GM19239 (cell line): ENCODE measurements at regions not wholly inside any gene's neighbourhood (a gene's known extent, or its start where the extent isn't known, plus 50 kb on each side); places are given as distances from the start of the nearest gene placed in this dataset.
"Not testable (repeated sequence)": the region's sequence is repeated elsewhere in the genome, so short reads cannot be mapped to it uniquely, and the experiment has no call there.

ENCODE experiments used
- DNase-seq: peaks from one replicate; pipeline ENCODE4 v3.0.0; 2011; ENCODE audit warnings: low spot score; ENCODE audit not compliant: insufficient read length
- FAIRE-seq: peaks from 2 replicates; lab custom pipeline; 2011; peaks lifted over from hg19 to GRCh38; lab: Jason Lieb, UNC

- no peak for FAIRE-seq
- no peak for DNase-seq
These were observed 103.6 kb upstream of the RNU6-1 start for GRCh38 chr15:67943475-67943874.

- FAIRE-seq (no peak), DNase-seq (no peak)
These were observed 104.3 kb upstream of the RNU6-1 start for GRCh38 chr15:67944010-67944641.

DNA sequence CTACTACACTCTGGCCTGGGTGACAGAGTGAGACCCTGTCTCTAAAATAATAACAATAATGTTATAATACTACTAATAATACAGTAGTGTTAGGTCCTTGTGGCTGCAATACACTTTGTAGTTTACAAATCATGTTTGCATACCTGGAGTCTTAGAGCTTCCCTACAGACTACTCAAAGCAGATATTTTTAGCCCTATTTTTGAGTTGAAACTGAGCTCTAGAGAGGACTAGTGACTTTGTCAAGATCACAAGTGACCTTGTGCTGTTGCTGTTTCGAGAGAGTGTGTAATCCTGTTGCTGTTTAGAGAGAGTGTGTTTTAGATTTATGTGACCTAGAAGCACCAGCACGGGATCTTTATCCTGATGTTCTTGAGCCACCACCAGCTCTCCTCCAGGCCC lies 105.3 kb upstream of the RNU6-1 start:
- FAIRE-seq (no peak), DNase-seq (no peak)

GRCh38 chr15:67945951-67946700 lies 106.3 kb upstream of the RNU6-1 start:
- DNase-seq (no peak), FAIRE-seq (no peak)

DNA sequence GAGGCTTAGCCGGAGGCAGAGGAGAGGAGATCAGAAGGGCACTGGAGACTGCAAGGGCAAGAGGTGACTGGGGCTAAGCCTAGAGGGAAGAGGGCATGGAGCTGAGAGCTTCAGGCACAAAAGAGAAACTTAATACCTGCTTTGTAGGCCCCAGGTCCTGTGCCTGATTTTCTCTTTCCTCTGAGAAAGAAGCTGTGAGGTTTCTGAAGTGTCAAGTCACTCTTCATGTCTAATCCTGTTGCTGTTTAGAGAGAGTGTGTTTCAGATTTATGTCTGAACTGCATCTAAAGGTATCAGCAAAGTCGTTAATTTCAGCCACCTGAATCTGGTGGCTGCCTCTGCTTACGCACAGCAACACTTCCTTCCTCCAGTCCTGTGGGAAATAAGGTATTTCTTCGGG lies 106.9 kb upstream of the RNU6-1 start:
- peak; percentile 23 for FAIRE-seq
- DNase-seq, result no peak

DNA sequence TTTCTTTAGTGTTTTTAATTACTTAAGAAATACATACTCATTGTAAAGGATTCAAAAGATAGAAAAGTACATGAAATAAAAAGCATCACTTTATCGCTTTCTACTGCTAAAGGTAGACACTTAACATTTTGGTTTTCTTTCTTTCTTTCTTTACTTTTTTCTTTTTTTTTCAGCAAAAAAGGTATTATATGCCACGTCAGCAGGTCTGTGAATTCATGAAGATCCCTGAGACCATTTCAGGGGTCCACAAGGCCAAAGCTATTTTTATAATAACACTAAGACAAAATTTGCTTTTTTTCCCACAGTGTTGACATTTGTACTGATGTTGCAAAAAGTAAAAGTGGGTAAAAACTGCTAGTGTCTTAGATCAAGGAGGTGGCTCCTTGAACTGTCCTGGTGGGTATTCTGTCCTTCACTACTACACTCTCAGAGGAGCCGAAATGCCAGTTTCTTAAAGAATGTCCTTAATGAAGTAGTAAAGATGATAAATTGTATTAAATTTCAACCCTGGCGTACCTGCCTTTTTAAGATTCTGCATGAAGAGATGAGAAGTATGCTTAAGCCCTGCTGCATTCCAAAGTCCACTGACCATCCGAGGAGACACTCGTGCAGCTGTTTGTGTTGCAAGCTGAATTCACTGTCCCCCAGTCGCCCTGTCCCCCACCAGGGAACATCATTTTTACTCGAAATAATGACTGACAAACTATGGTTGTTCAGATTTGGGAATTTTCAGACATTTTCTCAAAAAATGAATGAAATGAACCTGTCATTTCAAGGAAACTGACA lies 106.7 kb upstream of the PIAS1 start:
- no peak for FAIRE-seq
- DNase-seq, result no peak

DNA sequence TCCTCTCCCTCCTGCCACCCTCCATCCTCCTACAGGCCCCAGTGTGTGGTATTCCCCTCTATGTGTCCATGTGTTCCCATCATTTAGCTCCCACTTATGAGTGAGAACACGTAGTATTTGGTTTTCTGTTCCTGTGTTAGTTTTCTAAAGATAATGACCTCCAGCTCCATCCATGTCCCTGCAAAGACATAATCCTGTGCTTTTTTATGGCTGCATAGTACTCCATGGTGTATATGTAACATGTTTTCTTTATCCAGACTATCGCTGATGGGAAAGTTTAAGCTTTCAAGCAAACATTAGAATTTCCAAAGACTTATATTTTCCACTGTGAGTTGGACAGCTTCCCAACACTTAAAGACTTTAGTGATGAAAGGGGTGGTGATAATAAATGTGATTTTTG lies 105.9 kb upstream of the PIAS1 start:
- DNase-seq, result no peak
- no peak for FAIRE-seq

DNA sequence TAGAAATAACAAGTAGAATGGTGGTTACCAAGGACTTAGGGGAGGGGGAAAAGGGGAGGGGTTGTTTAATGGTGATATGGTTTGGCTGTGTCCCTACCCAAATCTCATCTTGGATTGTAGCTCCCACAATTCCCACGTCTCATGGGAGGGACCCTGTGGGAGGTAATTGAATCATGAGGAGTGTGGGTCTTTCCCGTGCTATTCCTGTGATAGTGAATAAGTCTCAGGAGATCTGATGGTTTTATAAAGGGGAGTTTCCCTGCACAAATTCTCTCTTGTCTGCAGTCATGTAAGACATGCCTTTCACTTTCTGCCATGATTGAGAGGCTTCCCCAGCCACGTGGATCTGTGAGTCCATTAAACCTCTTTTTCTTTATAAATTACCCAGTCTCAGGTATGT lies 102.9 kb upstream of the PIAS1 start:
- FAIRE-seq, DNase-seq: not testable (repeated sequence)

GRCh38 chr15:67953299-67953698 lies 100.8 kb upstream of the PIAS1 start:
- no peak for DNase-seq
- FAIRE-seq, result no peak

GRCh38 chr15:67955252-67955651 lies 98.9 kb upstream of the PIAS1 start:
- DNase-seq, result no peak
- no peak for FAIRE-seq

- no peak for DNase-seq
- no peak for FAIRE-seq
These were observed 96.5 kb upstream of the PIAS1 start for GRCh38 chr15:67957435-67958132.

- DNase-seq (no peak), FAIRE-seq (peak; percentile 89)
These were observed 86.2 kb upstream of the PIAS1 start for GRCh38 chr15:67967871-67968431.

- FAIRE-seq, result peak; percentile 26
- DNase-seq, result no peak
These were observed 85.6 kb upstream of the PIAS1 start for GRCh38 chr15:67968564-67968963.

DNA sequence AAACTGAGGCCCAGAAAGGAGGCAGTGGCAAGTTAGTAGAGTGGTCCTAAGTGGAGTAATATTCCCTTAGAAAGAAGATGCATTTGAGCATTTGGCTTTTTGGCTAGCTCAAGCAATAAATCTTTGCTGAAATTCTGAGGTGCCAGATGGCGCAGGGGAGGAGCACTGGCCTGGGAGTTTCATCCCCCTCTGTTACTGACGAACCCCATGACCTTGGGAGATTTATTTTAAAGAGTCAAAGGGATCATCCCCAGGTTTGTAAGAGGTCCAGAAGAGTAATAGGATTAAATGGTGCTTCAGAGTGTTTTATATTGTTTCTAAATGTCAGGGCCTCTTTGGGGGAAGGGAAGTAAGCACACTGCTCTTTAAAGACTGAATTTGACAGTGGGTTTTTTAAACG lies 85.1 kb upstream of the PIAS1 start:
- peak; percentile 28 for FAIRE-seq
- DNase-seq, result no peak

- DNase-seq, result no peak
- FAIRE-seq, result no peak
These were observed 84.2 kb upstream of the PIAS1 start for GRCh38 chr15:67969892-67970291.

GRCh38 chr15:67972377-67972776 lies 81.7 kb upstream of the PIAS1 start:
- FAIRE-seq, result no peak
- DNase-seq, result no peak

GRCh38 chr15:67973846-67974245 lies 80.3 kb upstream of the PIAS1 start:
- FAIRE-seq (no peak), DNase-seq (no peak)

DNA sequence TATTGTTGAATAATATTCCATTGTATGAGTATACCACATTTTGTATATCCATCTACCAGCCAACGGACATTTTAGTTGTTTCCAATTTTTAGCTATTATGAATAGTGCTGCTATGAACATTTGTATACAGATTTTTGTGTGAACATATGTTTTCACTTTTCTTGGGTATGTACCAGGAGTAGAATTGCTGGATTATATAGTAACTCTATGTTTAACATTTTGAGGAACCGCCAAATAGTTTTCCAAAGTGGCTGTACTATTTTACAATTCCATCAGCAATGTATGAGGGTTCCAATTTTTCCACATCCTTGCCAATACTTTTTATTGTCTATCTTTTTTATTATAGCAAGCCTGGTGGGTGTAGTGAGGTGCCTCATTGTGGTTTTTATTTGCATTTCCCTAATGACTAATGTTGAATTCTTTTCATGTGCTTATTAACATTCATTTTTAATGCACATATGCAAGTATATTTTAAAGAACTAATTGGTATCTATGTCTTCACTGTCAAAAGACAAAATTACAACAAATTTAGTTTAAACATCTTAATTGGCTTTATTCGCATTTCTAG lies 77.5 kb upstream of the PIAS1 start:
- FAIRE-seq, result no peak
- no peak for DNase-seq

- no peak for DNase-seq
- no peak for FAIRE-seq
These were observed 76.6 kb upstream of the PIAS1 start for GRCh38 chr15:67977414-67978089.
